K562 (cell line): ENCODE measurements at regions not wholly inside any gene's neighbourhood (a gene's known extent, or its start where the extent isn't known, plus 50 kb on each side); places are given as distances from the start of the nearest gene placed in this dataset.

Experiments
- CHD2 ChIP-seq: IDR thresholded peaks from 2 replicates; pipeline ENCODE4 v1.6.1; 2011; ENCODE audit warnings: low read depth, low read length
- TBP ChIP-seq: optimal IDR thresholded peaks from 2 replicates; pipeline ENCODE3; 2011; ENCODE audit warnings: low read depth, low read length, improper control_type of control experiment
- TF ChIP-seq, protein P1 (sequence below): fragments of 250-450 bp; sonication (Bioruptor Pico); IDR thresholded peaks from 2 replicates; pipeline ENCODE4 v1.8.0; 2022; ENCODE audit warnings: moderate library complexity, mild to moderate bottlenecking, inconsistent platforms

DNA sequence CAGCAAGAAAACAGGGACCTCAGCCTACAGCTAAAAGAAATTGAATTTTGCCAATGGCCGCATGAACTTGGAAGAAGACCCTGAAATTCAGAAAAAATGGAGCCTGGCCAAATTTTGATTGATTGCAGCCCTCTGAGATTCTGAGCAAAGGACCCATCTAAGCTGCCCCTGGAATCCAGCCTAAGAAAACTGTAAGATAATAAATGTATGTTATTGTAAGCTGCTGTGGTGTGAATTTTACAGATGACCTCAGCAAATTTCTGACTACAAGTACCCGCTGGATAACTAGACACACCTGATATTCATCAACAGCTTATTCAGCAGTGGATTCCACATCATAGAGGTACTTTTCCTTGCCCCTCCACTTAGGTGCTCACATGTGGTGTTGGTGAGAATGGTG, 119.5 kb upstream of the EPHA5 start:
- TF ChIP-seq TBP, result no peak
- no peak for TF ChIP-seq CHD2
- TF ChIP-seq, protein P1, sequence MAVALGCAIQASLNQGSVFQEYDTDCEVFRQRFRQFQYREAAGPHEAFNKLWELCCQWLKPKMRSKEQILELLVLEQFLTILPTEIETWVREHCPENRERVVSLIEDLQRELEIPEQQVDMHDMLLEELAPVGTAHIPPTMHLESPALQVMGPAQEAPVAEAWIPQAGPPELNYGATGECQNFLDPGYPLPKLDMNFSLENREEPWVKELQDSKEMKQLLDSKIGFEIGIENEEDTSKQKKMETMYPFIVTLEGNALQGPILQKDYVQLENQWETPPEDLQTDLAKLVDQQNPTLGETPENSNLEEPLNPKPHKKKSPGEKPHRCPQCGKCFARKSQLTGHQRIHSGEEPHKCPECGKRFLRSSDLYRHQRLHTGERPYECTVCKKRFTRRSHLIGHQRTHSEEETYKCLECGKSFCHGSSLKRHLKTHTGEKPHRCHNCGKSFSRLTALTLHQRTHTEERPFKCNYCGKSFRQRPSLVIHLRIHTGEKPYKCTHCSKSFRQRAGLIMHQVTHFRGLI, result no peak
